ENCODE measurements at regions not wholly inside any gene's neighbourhood (a gene's known extent, or its start where the extent isn't known, plus 50 kb on each side); places are given as distances from the start of the nearest gene placed in this dataset.

- no peak for DNase-seq (ENCODE audit: extremely low read depth in 1 of 11, low read depth in 9 of 11, low spot score in 4 of 11)
Observed at GRCh38 chr5:143870362-143870761, 58.4 kb downstream of the HMHB1 start.

- no peak for DNase-seq (ENCODE audit: extremely low read depth in 1 of 11, low read depth in 9 of 11, low spot score in 4 of 11)
Observed at GRCh38 chr5:143870871-143871632, 59.1 kb downstream of the HMHB1 start.

- no peak for DNase-seq (ENCODE audit: extremely low read depth in 1 of 11, low read depth in 9 of 11, low spot score in 4 of 11)
Observed at GRCh38 chr5:143871672-143872071, 59.7 kb downstream of the HMHB1 start.

- peak in 4 of 11 donors; percentile 19 to 59 (median 22) for DNase-seq (ENCODE audit: extremely low read depth in 1 of 11, low read depth in 9 of 11, low spot score in 4 of 11)
Observed at GRCh38 chr5:143874312-143874711, 62.4 kb downstream of the HMHB1 start.

- no peak for DNase-seq (ENCODE audit: extremely low read depth in 1 of 11, low read depth in 9 of 11, low spot score in 4 of 11)
Observed at GRCh38 chr5:143877196-143877595, 65.2 kb downstream of the HMHB1 start.

GRCh38 chr5:143878430-143878829 is 66.5 kb downstream of the HMHB1 start:
- no peak for DNase-seq (ENCODE audit: extremely low read depth in 1 of 11, low read depth in 9 of 11, low spot score in 4 of 11)

- no peak for DNase-seq (ENCODE audit: extremely low read depth in 1 of 11, low read depth in 9 of 11, low spot score in 4 of 11)
Observed at GRCh38 chr5:143879646-143880045, 67.7 kb downstream of the HMHB1 start.

GRCh38 chr5:143880178-143880577 is 68.2 kb downstream of the HMHB1 start:
- DNase-seq (ENCODE audit: extremely low read depth in 1 of 11, low read depth in 9 of 11, low spot score in 4 of 11): no peak

- DNase-seq (ENCODE audit: extremely low read depth in 1 of 11, low read depth in 9 of 11, low spot score in 4 of 11): no peak
Observed at GRCh38 chr5:143882520-143882919, 70.6 kb downstream of the HMHB1 start.

- DNase-seq (ENCODE audit: extremely low read depth in 1 of 11, low read depth in 9 of 11, low spot score in 4 of 11): no peak
Observed at GRCh38 chr5:143886096-143886495, 74.1 kb downstream of the HMHB1 start.

- DNase-seq (ENCODE audit: extremely low read depth in 1 of 11, low read depth in 9 of 11, low spot score in 4 of 11): no peak
Observed at GRCh38 chr5:143886651-143887638, 75.0 kb downstream of the HMHB1 start.

- DNase-seq (ENCODE audit: extremely low read depth in 1 of 11, low read depth in 9 of 11, low spot score in 4 of 11): no peak
Observed at GRCh38 chr5:143887903-143888665, 76.1 kb downstream of the HMHB1 start.

- no peak for DNase-seq (ENCODE audit: extremely low read depth in 1 of 11, low read depth in 9 of 11, low spot score in 4 of 11)
Observed at GRCh38 chr5:143888912-143889311, 77.0 kb downstream of the HMHB1 start.

- DNase-seq (ENCODE audit: extremely low read depth in 1 of 11, low read depth in 9 of 11, low spot score in 4 of 11): no peak
Observed at GRCh38 chr5:143889986-143890385, 78.0 kb downstream of the HMHB1 start.

GRCh38 chr5:143890487-143890886 is 78.5 kb downstream of the HMHB1 start:
- DNase-seq (ENCODE audit: extremely low read depth in 1 of 11, low read depth in 9 of 11, low spot score in 4 of 11): no peak

- no peak for DNase-seq (ENCODE audit: extremely low read depth in 1 of 11, low read depth in 9 of 11, low spot score in 4 of 11)
Observed at GRCh38 chr5:143892271-143892670, 80.3 kb downstream of the HMHB1 start.

- DNase-seq (ENCODE audit: extremely low read depth in 1 of 11, low read depth in 9 of 11, low spot score in 4 of 11): no peak
Observed at GRCh38 chr5:143892908-143893307, 80.9 kb downstream of the HMHB1 start.

- DNase-seq (ENCODE audit: extremely low read depth in 1 of 11, low read depth in 9 of 11, low spot score in 4 of 11): no peak
Observed at GRCh38 chr5:143893638-143894037, 81.7 kb downstream of the HMHB1 start.

- DNase-seq (ENCODE audit: extremely low read depth in 1 of 11, low read depth in 9 of 11, low spot score in 4 of 11): no peak
Observed at GRCh38 chr5:143896516-143896915, 84.6 kb downstream of the HMHB1 start.

Measured in renal cortex interstitium (tissue), 11 donors.